Stomach (tissue), 4 donors: ENCODE measurements at regions not wholly inside any gene's neighbourhood (a gene's known extent, or its start where the extent isn't known, plus 50 kb on each side); places are given as distances from the start of the nearest gene placed in this dataset.

Experiments used
- EP300 ChIP-seq: sonication (generic); formaldehyde crosslinking; IDR thresholded peaks from one replicate; pipeline ENCODE4 v1.6.1; 2017; ENCODE audit warnings: antibody characterized with exemption
- POLR2A ChIP-seq, 4 donors: fragments of 450-650 bp; IDR thresholded peaks; one replicate each; pipeline ENCODE4 v1.6.1; 2016; ENCODE audit warnings: antibody characterized with exemption in 4 of 4, control low read depth in 2 of 4, mild to moderate bottlenecking in 1 of 4, moderate library complexity in 1 of 4
- TF ChIP-seq, protein P1 (sequence below), 7 experiments: fragments of 450-650 bp in 4 of 7; fragments of 200-600 bp in 3 of 7; sonication (generic) in 3 of 7; IDR thresholded peaks; one replicate each; pipeline ENCODE4 v1.5.1; 2016 to 2019; ENCODE audit warnings: antibody characterized with exemption in 7 of 7, control low read depth in 2 of 7, mild to moderate bottlenecking in 1 of 7

DNA sequence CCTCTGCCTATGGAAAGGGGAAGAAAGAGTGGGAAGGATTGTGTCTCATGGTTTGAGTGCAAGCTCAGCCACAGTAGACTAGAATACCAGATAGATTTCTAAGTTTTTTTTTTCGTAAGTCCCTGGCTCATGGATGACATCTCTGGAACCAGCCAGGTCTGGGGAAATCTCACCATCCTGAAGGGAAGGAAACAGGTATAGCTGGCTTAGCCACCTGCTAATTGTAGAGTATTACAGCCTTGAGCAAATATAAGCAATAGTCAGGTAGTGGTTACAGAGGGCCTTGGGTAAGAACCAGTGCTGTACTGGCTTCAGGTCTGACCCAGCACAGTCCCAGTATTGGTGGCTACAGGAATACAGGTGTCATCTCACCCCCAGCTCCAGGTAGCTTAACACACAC lies 500.9 kb upstream of the PRMT6 start:
- TF ChIP-seq, protein P1, sequence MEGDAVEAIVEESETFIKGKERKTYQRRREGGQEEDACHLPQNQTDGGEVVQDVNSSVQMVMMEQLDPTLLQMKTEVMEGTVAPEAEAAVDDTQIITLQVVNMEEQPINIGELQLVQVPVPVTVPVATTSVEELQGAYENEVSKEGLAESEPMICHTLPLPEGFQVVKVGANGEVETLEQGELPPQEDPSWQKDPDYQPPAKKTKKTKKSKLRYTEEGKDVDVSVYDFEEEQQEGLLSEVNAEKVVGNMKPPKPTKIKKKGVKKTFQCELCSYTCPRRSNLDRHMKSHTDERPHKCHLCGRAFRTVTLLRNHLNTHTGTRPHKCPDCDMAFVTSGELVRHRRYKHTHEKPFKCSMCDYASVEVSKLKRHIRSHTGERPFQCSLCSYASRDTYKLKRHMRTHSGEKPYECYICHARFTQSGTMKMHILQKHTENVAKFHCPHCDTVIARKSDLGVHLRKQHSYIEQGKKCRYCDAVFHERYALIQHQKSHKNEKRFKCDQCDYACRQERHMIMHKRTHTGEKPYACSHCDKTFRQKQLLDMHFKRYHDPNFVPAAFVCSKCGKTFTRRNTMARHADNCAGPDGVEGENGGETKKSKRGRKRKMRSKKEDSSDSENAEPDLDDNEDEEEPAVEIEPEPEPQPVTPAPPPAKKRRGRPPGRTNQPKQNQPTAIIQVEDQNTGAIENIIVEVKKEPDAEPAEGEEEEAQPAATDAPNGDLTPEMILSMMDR (IDR thresholded peaks at IDR 0.05), result no peak
- TF ChIP-seq POLR2A (IDR thresholded peaks at IDR 0.05) (no peak), EP300 (no peak)
